Loucy (cell line): ENCODE measurements at regions not wholly inside any gene's neighbourhood (a gene's known extent, or its start where the extent isn't known, plus 50 kb on each side); places are given as distances from the start of the nearest gene placed in this dataset.

Experiments used
- H2AFZ ChIP-seq: fragments of 200-600 bp; sonication (generic); 2 replicates; pipeline ENCODE4 v1.6.0; 2016; ENCODE audit warnings: antibody characterized with exemption, mild to moderate bottlenecking, low read length, moderate library complexity
- H3F3A ChIP-seq: fragments of 200-600 bp; 2 replicates; pipeline ENCODE4 v1.6.0; 2016; ENCODE audit warnings: antibody characterized with exemption, low read depth, mild to moderate bottlenecking
- H3K27me3 ChIP-seq: fragments of 200-600 bp; sonication (generic); 2 replicates; pipeline ENCODE4 v1.6.1; 2014; ENCODE audit warnings: low read length, mild to moderate bottlenecking; ENCODE audit not compliant: insufficient read depth, poor library complexity, severe bottlenecking
- H3K36me3 ChIP-seq: fragments of 200-600 bp; sonication (generic); 2 replicates; pipeline ENCODE4 v1.6.1; 2016; ENCODE audit warnings: low read length; ENCODE audit not compliant: insufficient read depth
- H3K4me1 ChIP-seq: fragments of 200-600 bp; sonication (generic); 2 replicates; pipeline ENCODE4 v1.5.1; 2014; ENCODE audit warnings: low read length, mild to moderate bottlenecking; ENCODE audit not compliant: insufficient read depth, poor library complexity, severe bottlenecking
- H3K4me2 ChIP-seq: fragments of 200-600 bp; sonication (generic); 2 replicates; pipeline ENCODE4 v1.6.0; 2014; ENCODE audit warnings: antibody characterized with exemption, low read length, low read depth, mild to moderate bottlenecking; ENCODE audit not compliant: poor library complexity, severe bottlenecking
- H3K4me3 ChIP-seq: fragments of 200-600 bp; sonication (generic); 2 replicates; pipeline ENCODE4 v1.5.1; 2014; ENCODE audit warnings: low read length, mild to moderate bottlenecking, mixed read lengths; ENCODE audit not compliant: poor library complexity, severe bottlenecking
- H3K79me2 ChIP-seq: fragments of 200-600 bp; sonication (generic); 2 replicates; pipeline ENCODE4 v1.6.1; 2014; ENCODE audit warnings: low read length; ENCODE audit not compliant: insufficient read depth
- H3K9ac ChIP-seq: fragments of 200-600 bp; sonication (generic); 2 replicates; pipeline ENCODE4 v1.6.0; 2014; ENCODE audit warnings: mild to moderate bottlenecking, low read depth, low read length, moderate library complexity; ENCODE audit not compliant: poor library complexity, severe bottlenecking
- H3K9me2 ChIP-seq: fragments of 200-600 bp; sonication (generic); replicated peaks from 2 replicates; pipeline ENCODE4 v1.6.1; 2016; ENCODE audit warnings: low read depth, low read length, mixed read lengths
- H3K9me3 ChIP-seq: fragments of 200-600 bp; sonication (generic); 2 replicates; pipeline ENCODE4 v1.6.1; 2014; ENCODE audit warnings: mild to moderate bottlenecking, antibody characterized with exemption, low read length, low read depth; ENCODE audit not compliant: insufficient read depth
- H4K20me1 ChIP-seq: fragments of 200-600 bp; sonication (generic); 2 replicates; pipeline ENCODE4 v1.6.0; 2014; ENCODE audit warnings: antibody characterized with exemption, low read length, mild to moderate bottlenecking; ENCODE audit not compliant: insufficient read depth, poor library complexity, severe bottlenecking
- CTCF ChIP-seq: fragments of 200-600 bp; sonication (generic); conservative IDR thresholded peaks from 2 replicates; pipeline ENCODE4 v1.5.1; 2014; ENCODE audit warnings: mild to moderate bottlenecking, antibody characterized with exemption, low read length
- EZH2phosphoT487 ChIP-seq: fragments of 200-600 bp; IDR thresholded peaks from 2 replicates; pipeline ENCODE4 v1.6.1; 2018; ENCODE audit warnings: antibody characterized with exemption, mild to moderate bottlenecking, moderate library complexity, borderline replicate concordance

DNA sequence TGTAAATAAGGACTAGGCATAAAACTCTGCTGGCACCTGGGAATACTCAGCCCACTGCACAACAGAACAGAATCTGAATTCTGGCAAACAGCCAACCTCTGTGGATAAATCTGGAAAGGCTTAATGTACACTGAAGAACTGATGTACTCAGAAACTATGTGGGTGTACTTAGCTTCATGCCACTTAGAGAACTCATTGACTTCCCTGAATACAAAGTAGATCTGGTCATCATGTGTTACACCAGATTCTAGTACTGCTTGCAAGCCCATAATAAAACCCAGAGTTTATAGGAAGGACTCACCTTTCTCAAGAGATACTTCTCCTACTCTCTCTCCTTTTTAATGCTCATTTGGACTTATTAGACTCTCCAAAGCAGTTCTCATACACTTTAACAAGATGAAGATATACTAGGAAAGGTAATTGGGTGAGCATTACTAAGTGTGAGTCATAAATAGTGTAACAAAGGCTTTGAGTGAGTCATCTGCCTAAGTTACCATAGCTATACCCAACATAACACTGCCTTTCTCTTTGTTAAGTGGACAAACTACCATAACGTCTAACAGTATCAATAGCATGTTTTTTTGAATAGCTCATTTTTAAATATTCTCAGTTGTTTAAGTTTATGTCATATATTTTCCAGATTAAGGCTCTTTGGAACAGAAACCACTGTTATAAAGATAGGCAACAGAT, 309.1 kb downstream of the MDFIC start:
- H3F3A ChIP-seq: no peaks in the 10 kb centered on the region
- no peak overlapping the region for H2AFZ ChIP-seq
- H3K9me3 ChIP-seq: no peaks in the 10 kb centered on the region
- H3K27me3 ChIP-seq: no peaks in the 10 kb centered on the region
- no peak overlapping the region for H3K4me3 ChIP-seq
- no peak overlapping the region for H3K4me2 ChIP-seq
- no peaks in the 10 kb centered on the region for H3K79me2 ChIP-seq
- no peaks in the 10 kb centered on the region for H3K4me1 ChIP-seq
- no peak for TF ChIP-seq CTCF
- no peak for TF ChIP-seq EZH2phosphoT487
- no peaks in the 10 kb centered on the region for H3K36me3 ChIP-seq
- H3K9me2 ChIP-seq: no peaks in the 10 kb centered on the region
- H4K20me1 ChIP-seq: no peaks in the 10 kb centered on the region
- H3K9ac ChIP-seq: no peak overlapping the region

DNA sequence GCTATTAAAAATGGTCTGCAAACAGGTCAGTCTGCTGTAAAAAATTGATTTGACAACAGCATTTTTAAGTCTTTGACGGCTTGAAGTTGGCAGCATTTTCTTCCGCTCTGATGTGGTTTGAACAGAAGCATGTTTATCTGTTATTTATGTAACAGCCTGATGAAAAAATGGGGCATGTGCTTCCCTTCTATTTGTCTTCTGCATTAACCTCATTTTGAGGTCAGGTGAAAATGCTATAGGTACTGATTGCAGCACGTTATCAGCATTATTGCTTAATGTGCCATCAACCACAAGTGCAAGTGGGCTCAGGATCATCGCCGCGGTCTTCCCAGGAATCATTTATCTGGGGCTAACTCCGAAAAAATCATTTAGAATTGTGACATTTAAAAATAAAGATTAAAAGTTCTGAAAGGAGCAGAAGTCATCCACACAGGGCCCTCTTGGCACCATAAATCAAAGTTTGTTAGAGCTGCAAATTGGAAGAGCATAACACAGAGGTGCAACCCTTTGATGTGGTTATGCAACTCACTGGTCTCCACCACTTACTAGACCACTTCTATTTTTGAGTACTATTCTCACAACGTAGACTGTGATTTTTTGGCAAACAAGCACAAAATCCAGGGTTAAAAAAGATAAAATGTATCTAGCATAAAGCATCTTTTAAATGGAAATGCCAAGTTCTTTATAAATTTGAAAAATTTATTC, 307.7 kb downstream of the MDFIC start:
- H3K27me3 ChIP-seq: no peaks in the 10 kb centered on the region
- no peaks in the 10 kb centered on the region for H3F3A ChIP-seq
- H3K36me3 ChIP-seq: no peaks in the 10 kb centered on the region
- H4K20me1 ChIP-seq: no peaks in the 10 kb centered on the region
- no peak overlapping the region for H2AFZ ChIP-seq
- no peak overlapping the region for H3K9ac ChIP-seq
- no peaks in the 10 kb centered on the region for H3K4me1 ChIP-seq
- TF ChIP-seq CTCF (no peak), EZH2phosphoT487 (no peak)
- H3K4me2 ChIP-seq: no peak overlapping the region
- H3K9me2 ChIP-seq: no peaks in the 10 kb centered on the region
- no peaks in the 10 kb centered on the region for H3K79me2 ChIP-seq
- H3K4me3 ChIP-seq: no peak overlapping the region
- H3K9me3 ChIP-seq: no peaks in the 10 kb centered on the region

DNA sequence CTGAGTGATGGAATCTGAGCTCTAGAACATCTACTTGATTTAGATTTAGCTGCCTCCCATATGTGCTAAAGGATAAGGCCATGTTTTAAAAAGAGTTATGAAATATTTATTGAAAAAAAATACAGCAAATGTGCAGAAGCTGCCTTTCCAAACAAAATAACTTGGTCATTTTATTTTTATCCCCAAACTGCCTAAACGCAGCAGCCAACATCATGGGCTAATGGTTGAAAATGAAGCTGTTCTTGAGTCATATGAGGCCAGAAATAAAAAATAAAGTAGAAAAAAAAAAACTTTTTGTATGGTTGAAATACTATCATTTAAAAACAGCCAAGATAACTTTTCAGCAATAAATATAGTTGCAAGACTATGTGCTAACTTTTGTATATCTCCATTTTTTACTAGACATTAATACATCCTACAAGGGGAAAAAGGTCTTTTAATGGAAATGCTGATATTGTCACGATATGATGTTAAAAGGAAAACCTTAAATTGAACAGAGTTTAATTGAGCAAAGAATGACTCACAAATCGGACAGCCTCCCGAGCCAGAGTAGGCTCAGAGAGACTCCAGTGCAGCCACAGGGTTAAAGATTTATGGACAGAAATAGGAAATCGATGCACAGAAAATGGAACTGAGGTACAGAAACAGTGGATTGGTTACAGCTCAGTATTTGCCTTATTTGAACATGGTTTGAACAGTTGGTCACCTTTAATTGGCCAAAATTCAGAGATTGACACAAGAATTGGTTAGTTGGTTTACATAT, 305.8 kb downstream of the MDFIC start:
- H3K79me2 ChIP-seq: no peaks in the 10 kb centered on the region
- no peaks in the 10 kb centered on the region for H3K4me1 ChIP-seq
- H3K4me2 ChIP-seq: no peak overlapping the region
- TF ChIP-seq EZH2phosphoT487: no peak
- TF ChIP-seq CTCF: no peak
- H3F3A ChIP-seq: no peaks in the 10 kb centered on the region
- no peaks in the 10 kb centered on the region for H4K20me1 ChIP-seq
- no peaks in the 10 kb centered on the region for H3K9me2 ChIP-seq
- H3K9ac ChIP-seq: no peak overlapping the region
- no peaks in the 10 kb centered on the region for H3K36me3 ChIP-seq
- H3K9me3 ChIP-seq: no peaks in the 10 kb centered on the region
- no peak overlapping the region for H3K4me3 ChIP-seq
- no peaks in the 10 kb centered on the region for H3K27me3 ChIP-seq
- H2AFZ ChIP-seq: no peak overlapping the region
